ENCODE measurements at regions not wholly inside any gene's neighbourhood (a gene's known extent, or its start where the extent isn't known, plus 50 kb on each side); places are given as distances from the start of the nearest gene placed in this dataset.

DNA sequence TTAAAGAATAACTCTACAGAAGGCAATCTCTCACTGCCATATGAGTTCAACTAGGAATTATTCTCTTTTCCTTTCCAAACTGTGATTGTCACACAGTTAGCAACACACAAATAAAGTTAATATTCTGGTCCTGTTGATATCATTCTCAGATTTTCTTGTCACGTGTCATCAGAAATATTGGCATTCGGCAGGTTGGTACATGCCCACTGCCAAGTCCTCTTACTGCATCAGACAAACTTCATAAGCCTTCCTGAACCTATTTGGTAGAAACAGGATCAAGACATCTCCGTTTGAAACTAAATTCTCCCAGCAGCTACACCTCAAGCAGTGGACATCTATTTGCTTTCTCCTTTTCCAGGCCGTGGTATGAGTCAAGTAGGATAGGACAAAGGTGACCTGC, 177.9 kb upstream of the SOX2 start:
- Histone ChIP-seq H4K20me1 (ENCODE audit: insufficient read depth, low read length) (no peaks in the 10 kb centered on the region), H3K4me1 (ENCODE audit: insufficient read depth, low read length) (no peaks in the 10 kb centered on the region), H3K27ac (ENCODE audit: low read depth, low read length) (no peak overlapping the region), H2AFZ (ENCODE audit: low read length) (no peak overlapping the region), H3K4me3 (ENCODE audit: insufficient read depth, low read length) (no peak overlapping the region), H3K9me3 (ENCODE audit: low read depth, low read length) (no peaks in the 10 kb centered on the region), H3K27me3 (ENCODE audit: insufficient read depth, low read length) (no peaks in the 10 kb centered on the region), H3K79me2 (ENCODE audit: insufficient read depth, low read length) (no peaks in the 10 kb centered on the region), H3K4me2 (ENCODE audit: insufficient read depth, low read length) (no peak overlapping the region), H3K36me3 (ENCODE audit: insufficient read depth, low read length) (no peaks in the 10 kb centered on the region)
- TF ChIP-seq, protein P1, sequence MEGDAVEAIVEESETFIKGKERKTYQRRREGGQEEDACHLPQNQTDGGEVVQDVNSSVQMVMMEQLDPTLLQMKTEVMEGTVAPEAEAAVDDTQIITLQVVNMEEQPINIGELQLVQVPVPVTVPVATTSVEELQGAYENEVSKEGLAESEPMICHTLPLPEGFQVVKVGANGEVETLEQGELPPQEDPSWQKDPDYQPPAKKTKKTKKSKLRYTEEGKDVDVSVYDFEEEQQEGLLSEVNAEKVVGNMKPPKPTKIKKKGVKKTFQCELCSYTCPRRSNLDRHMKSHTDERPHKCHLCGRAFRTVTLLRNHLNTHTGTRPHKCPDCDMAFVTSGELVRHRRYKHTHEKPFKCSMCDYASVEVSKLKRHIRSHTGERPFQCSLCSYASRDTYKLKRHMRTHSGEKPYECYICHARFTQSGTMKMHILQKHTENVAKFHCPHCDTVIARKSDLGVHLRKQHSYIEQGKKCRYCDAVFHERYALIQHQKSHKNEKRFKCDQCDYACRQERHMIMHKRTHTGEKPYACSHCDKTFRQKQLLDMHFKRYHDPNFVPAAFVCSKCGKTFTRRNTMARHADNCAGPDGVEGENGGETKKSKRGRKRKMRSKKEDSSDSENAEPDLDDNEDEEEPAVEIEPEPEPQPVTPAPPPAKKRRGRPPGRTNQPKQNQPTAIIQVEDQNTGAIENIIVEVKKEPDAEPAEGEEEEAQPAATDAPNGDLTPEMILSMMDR (IDR thresholded peaks at IDR 0.05; ENCODE audit: extremely low read depth, low read depth, low read length), result no peak
- no peak for DNase-seq (ENCODE audit: insufficient read length, low spot score, missing footprints)

DNA sequence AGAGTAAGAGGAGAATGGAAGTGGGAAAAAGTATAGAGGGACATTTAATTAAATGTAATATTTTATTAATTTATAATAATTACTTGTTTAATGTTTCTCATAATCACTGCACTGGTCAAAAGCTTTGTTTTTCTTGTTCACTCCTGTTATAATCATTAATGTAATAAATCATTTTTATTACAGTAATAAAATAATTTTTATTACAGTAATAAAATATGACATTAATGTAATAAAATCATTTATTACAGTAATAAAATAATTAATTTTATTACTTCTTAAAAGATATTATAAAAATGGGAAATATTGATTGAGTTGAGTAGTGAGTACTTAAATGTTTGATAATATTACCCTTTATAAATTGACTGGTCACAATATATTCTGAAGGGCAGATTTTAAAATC, 181.1 kb upstream of the SOX2 start:
- no peak for DNase-seq (ENCODE audit: insufficient read length, low spot score, missing footprints)
- TF ChIP-seq, protein P1 (IDR thresholded peaks at IDR 0.05; ENCODE audit: extremely low read depth, low read depth, low read length), result no peak
- Histone ChIP-seq H3K79me2 (ENCODE audit: insufficient read depth, low read length) (no peaks in the 10 kb centered on the region), H3K27ac (ENCODE audit: low read depth, low read length) (no peak overlapping the region), H4K20me1 (ENCODE audit: insufficient read depth, low read length) (no peaks in the 10 kb centered on the region), H3K4me1 (ENCODE audit: insufficient read depth, low read length) (no peaks in the 10 kb centered on the region), H3K4me2 (ENCODE audit: insufficient read depth, low read length) (no peak overlapping the region), H2AFZ (ENCODE audit: low read length) (no peak overlapping the region), H3K36me3 (ENCODE audit: insufficient read depth, low read length) (no peaks in the 10 kb centered on the region), H3K4me3 (ENCODE audit: insufficient read depth, low read length) (no peak overlapping the region), H3K9me3 (ENCODE audit: low read depth, low read length) (no peaks in the 10 kb centered on the region), H3K27me3 (ENCODE audit: insufficient read depth, low read length) (no peaks in the 10 kb centered on the region)

DNA sequence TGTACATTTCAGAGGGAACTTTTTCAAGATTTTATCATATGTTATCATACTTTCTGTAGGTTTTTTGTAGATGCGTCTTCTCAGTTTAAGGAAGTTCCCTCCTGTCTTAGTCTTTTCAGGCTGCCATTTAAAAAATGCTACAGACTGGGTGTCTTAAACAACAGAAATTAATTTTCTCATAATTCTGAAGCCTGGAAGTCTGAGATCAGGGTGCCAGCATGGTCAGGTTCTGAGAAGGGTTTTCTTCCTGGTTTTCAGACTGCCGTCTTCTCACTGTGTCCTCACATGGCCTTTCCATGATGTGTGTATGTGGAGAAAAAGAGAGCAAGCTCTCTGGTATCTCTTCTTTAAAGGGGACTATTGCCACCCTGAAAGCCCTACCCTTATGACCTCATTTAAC, 189.9 kb upstream of the SOX2 start:
- Histone ChIP-seq H3K27me3 (ENCODE audit: insufficient read depth, low read length) (no peaks in the 10 kb centered on the region), H3K4me3 (ENCODE audit: insufficient read depth, low read length) (no peak overlapping the region), H4K20me1 (ENCODE audit: insufficient read depth, low read length) (no peaks in the 10 kb centered on the region), H2AFZ (ENCODE audit: low read length) (no peak overlapping the region), H3K79me2 (ENCODE audit: insufficient read depth, low read length) (no peaks in the 10 kb centered on the region), H3K4me2 (ENCODE audit: insufficient read depth, low read length) (no peak overlapping the region), H3K36me3 (ENCODE audit: insufficient read depth, low read length) (no peaks in the 10 kb centered on the region), H3K9me3 (ENCODE audit: low read depth, low read length) (no peaks in the 10 kb centered on the region), H3K27ac (ENCODE audit: low read depth, low read length) (no peak overlapping the region), H3K4me1 (ENCODE audit: insufficient read depth, low read length) (no peaks in the 10 kb centered on the region)
- TF ChIP-seq, protein P1 (IDR thresholded peaks at IDR 0.05; ENCODE audit: extremely low read depth, low read depth, low read length), result no peak
- DNase-seq (ENCODE audit: insufficient read length, low spot score, missing footprints), result no peak

DNA sequence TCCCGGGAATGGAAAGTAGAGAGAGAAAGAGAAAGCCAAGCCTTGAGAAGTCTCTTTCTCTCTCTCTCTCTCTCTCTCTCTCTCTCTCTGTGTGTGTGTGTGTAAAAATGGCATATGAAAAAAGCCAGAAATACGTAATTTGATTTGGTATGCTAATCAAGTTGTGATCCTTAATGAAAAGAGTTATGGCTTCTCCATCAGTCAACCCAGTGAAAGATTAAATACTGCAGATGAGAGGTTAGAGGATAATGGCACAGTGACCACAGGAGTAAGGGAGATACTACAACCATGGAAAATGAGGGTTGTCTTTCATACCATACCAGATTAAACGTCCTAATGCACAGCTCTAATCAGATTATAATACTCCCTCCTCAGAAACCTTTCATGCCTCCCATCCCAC, 193.5 kb upstream of the SOX2 start:
- DNase-seq (ENCODE audit: insufficient read length, low spot score, missing footprints), result no peak
- Histone ChIP-seq H3K79me2 (ENCODE audit: insufficient read depth, low read length) (no peaks in the 10 kb centered on the region), H3K9me3 (ENCODE audit: low read depth, low read length) (no peaks in the 10 kb centered on the region), H4K20me1 (ENCODE audit: insufficient read depth, low read length) (no peaks in the 10 kb centered on the region), H3K27me3 (ENCODE audit: insufficient read depth, low read length) (no peaks in the 10 kb centered on the region), H3K4me2 (ENCODE audit: insufficient read depth, low read length) (no peak overlapping the region), H3K4me1 (ENCODE audit: insufficient read depth, low read length) (no peaks in the 10 kb centered on the region), H3K4me3 (ENCODE audit: insufficient read depth, low read length) (no peak overlapping the region), H3K36me3 (ENCODE audit: insufficient read depth, low read length) (no peaks in the 10 kb centered on the region), H2AFZ (ENCODE audit: low read length) (no peak overlapping the region), H3K27ac (ENCODE audit: low read depth, low read length) (no peak overlapping the region)
- TF ChIP-seq, protein P1 (IDR thresholded peaks at IDR 0.05; ENCODE audit: extremely low read depth, low read depth, low read length), result no peak

Measured in osteoblast (primary cell).